Peyer's patch (tissue), 4 donors: ENCODE measurements at regions not wholly inside any gene's neighbourhood (a gene's known extent, or its start where the extent isn't known, plus 50 kb on each side); places are given as distances from the start of the nearest gene placed in this dataset.

ENCODE experiments used
- DNase-seq, 3 donors: peaks; one replicate each; pipeline ENCODE4 v3.0.0-alpha.2; 2017 to 2019
- H3K27ac ChIP-seq, 4 donors: fragments of 200-600 bp; sonication (generic); one replicate each; pipeline ENCODE4 v1.5.1; 2016 to 2019
- H3K27me3 ChIP-seq, 2 donors: fragments of 200-600 bp; sonication (generic); one replicate each; pipeline ENCODE4 v1.5.1; 2019
- H3K36me3 ChIP-seq, 3 donors: fragments of 200-600 bp; sonication (generic); one replicate each; pipeline ENCODE4 v1.5.1; 2016 to 2019
- H3K4me1 ChIP-seq, 4 donors: fragments of 200-600 bp; sonication (generic); one replicate each; pipeline ENCODE4 v1.5.1; 2016 to 2019
- H3K4me3 ChIP-seq, 4 donors: fragments of 200-600 bp; sonication (generic); 1 replicate in 3 of 4; 2 replicates in 1 of 4; pipeline ENCODE4 v1.5.1; 2016 to 2019; ENCODE audit warnings: mild to moderate bottlenecking in 1 of 4
- H3K9me3 ChIP-seq, 4 donors: fragments of 200-600 bp; sonication (generic); one replicate each; pipeline ENCODE4 v1.5.1; 2016 to 2019; ENCODE audit warnings: mild to moderate bottlenecking in 1 of 4
- CTCF ChIP-seq, 6 experiments: fragments of 450-650 bp in 4 of 6; fragments of 200-600 bp in 2 of 6; sonication (generic) in 1 of 6; IDR thresholded peaks; one replicate each; pipeline ENCODE4 v1.5.1; 2017 to 2019; ENCODE audit warnings: antibody characterized with exemption in 6 of 6, mild to moderate bottlenecking in 3 of 6, moderate library complexity in 1 of 6
- POLR2A ChIP-seq, 2 donors: fragments of 450-650 bp; IDR thresholded peaks; one replicate each; pipeline ENCODE4 v1.5.1; 2017; ENCODE audit warnings: antibody characterized with exemption in 2 of 2, mild to moderate bottlenecking in 2 of 2, moderate library complexity in 2 of 2

- H3K27ac ChIP-seq, result no peak overlapping the region
- H3K4me1 ChIP-seq, result no peaks in the 10 kb centered on the region
- DNase-seq, result no peak
- no peaks in the 10 kb centered on the region for H3K36me3 ChIP-seq
- H3K9me3 ChIP-seq, result no peaks in the 10 kb centered on the region
- TF ChIP-seq POLR2A (IDR thresholded peaks at IDR 0.05), result no peak
- TF ChIP-seq CTCF (IDR thresholded peaks at IDR 0.05), result no peak
- no peak overlapping the region for H3K4me3 ChIP-seq
- no peaks in the 10 kb centered on the region for H3K27me3 ChIP-seq
Observed at GRCh38 chr5:138666226-138666742, 86.9 kb upstream of the CTNNA1 start.

GRCh38 chr5:138665261-138665660 is 88.0 kb upstream of the CTNNA1 start:
- Histone ChIP-seq H3K36me3 (no peaks in the 10 kb centered on the region), H3K27me3 (no peaks in the 10 kb centered on the region), H3K27ac (no peak overlapping the region), H3K4me1 (no peaks in the 10 kb centered on the region), H3K4me3 (no peak overlapping the region), H3K9me3 (no peaks in the 10 kb centered on the region)
- no peak for TF ChIP-seq CTCF (IDR thresholded peaks at IDR 0.05)
- TF ChIP-seq POLR2A (IDR thresholded peaks at IDR 0.05), result no peak
- DNase-seq, result no peak

GRCh38 chr5:138664276-138664943 is 88.8 kb upstream of the CTNNA1 start:
- H3K4me3 ChIP-seq, result no peak overlapping the region
- no peak for DNase-seq
- no peak overlapping the region for H3K27ac ChIP-seq

GRCh38 chr5:138663561-138663960 is 88.4 kb upstream of the HSPA9 start:
- no peak overlapping the region for H3K27ac ChIP-seq
- DNase-seq, result no peak
- no peak overlapping the region for H3K4me3 ChIP-seq
- no peaks in the 10 kb centered on the region for H3K36me3 ChIP-seq
- no peaks in the 10 kb centered on the region for H3K9me3 ChIP-seq
- TF ChIP-seq CTCF (IDR thresholded peaks at IDR 0.05), result no peak
- no peaks in the 10 kb centered on the region for H3K4me1 ChIP-seq
- H3K27me3 ChIP-seq, result no peaks in the 10 kb centered on the region

More at GRCh38 chr5:138664276-138664943, 88.8 kb upstream of the CTNNA1 start:
- Histone ChIP-seq H3K4me1 (no peaks in the 10 kb centered on the region), H3K27me3 (no peaks in the 10 kb centered on the region), H3K9me3 (no peaks in the 10 kb centered on the region), H3K36me3 (no peaks in the 10 kb centered on the region)
- no peak for TF ChIP-seq POLR2A (IDR thresholded peaks at IDR 0.05)
- no peak for TF ChIP-seq CTCF (IDR thresholded peaks at IDR 0.05)

GRCh38 chr5:138663009-138663408 is 87.8 kb upstream of the HSPA9 start:
- Histone ChIP-seq H3K27me3 (no peaks in the 10 kb centered on the region), H3K9me3 (no peaks in the 10 kb centered on the region), H3K36me3 (no peaks in the 10 kb centered on the region), H3K27ac (no peak overlapping the region), H3K4me1 (no peaks in the 10 kb centered on the region), H3K4me3 (no peak overlapping the region)
- TF ChIP-seq POLR2A (IDR thresholded peaks at IDR 0.05), result no peak
- TF ChIP-seq CTCF (IDR thresholded peaks at IDR 0.05), result no peak
- DNase-seq, result no peak
